Heart left ventricle (tissue), 13 donors: ENCODE measurements at regions not wholly inside any gene's neighbourhood (a gene's known extent, or its start where the extent isn't known, plus 50 kb on each side); places are given as distances from the start of the nearest gene placed in this dataset.

Source experiments
- POLR2A ChIP-seq, 2 donors: fragments of 450-650 bp; IDR thresholded peaks; one replicate each; pipeline ENCODE4 v1.6.1; 2017; ENCODE audit warnings: antibody characterized with exemption in 2 of 2, mild to moderate bottlenecking in 2 of 2, moderate library complexity in 2 of 2
- TF ChIP-seq, protein P1 (sequence below), 12 donors: fragments of 200-600 bp; sonication (generic) in 4 of 12; IDR thresholded peaks; one replicate each; pipeline versions ENCODE4 v1.5.0 to v1.8.0; 2018 to 2022; ENCODE audit warnings: antibody characterized with exemption in 12 of 12, mild to moderate bottlenecking in 5 of 12
- donor health status: ischemic (EF 13 %, LVEDD 7.1; RV severe dilation, severe dysfunction).
- donor health status: DM: no; HTN: yes; CAD: no.
- donor health status: DM: no; HTN: no; CAD: no.
- donor health status: ischemic (EF 25% LVEDD 6.9; RV normal size, moderate dysfunction).
- donor health status: ischemic (EF 25% LVEDD 5.7; RV mildly dilated, moderate dysfunction).
- donor health status: ischemic (EF 35%, LVEDD 5.7; RV mildly dilated, moderate dysfunction).
- donor health status: nonischemic (EF 11% LVEDD 7.7; RV severe dilation, severe dysfunction).
- donor health status: DM: yes; HTN: yes; CAD: no.
- donor health status: PGD.
- donor health status: ischemic (EF 29% LVEDD 5.4; RV normal size, mild dysfunction).
- donor health status: nonischemic (EF 23%, LVEDD 6.1; RV moderate dilation, normal function).

- TF ChIP-seq POLR2A (IDR thresholded peaks at IDR 0.05): no peak
- TF ChIP-seq, protein P1, sequence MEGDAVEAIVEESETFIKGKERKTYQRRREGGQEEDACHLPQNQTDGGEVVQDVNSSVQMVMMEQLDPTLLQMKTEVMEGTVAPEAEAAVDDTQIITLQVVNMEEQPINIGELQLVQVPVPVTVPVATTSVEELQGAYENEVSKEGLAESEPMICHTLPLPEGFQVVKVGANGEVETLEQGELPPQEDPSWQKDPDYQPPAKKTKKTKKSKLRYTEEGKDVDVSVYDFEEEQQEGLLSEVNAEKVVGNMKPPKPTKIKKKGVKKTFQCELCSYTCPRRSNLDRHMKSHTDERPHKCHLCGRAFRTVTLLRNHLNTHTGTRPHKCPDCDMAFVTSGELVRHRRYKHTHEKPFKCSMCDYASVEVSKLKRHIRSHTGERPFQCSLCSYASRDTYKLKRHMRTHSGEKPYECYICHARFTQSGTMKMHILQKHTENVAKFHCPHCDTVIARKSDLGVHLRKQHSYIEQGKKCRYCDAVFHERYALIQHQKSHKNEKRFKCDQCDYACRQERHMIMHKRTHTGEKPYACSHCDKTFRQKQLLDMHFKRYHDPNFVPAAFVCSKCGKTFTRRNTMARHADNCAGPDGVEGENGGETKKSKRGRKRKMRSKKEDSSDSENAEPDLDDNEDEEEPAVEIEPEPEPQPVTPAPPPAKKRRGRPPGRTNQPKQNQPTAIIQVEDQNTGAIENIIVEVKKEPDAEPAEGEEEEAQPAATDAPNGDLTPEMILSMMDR (IDR thresholded peaks at IDR 0.05): no peak
These were observed 993.2 kb downstream of the BCL11B start for GRCh38 chr14:98278800-98279199.
